Activated T-cell treated with anti-CD3 and anti-CD28 coated beads, Interleukin-2, amount 50 U/mL, for 4 hours (primary cell): ENCODE measurements at regions not wholly inside any gene's neighbourhood (a gene's known extent, or its start where the extent isn't known, plus 50 kb on each side); places are given as distances from the start of the nearest gene placed in this dataset.

Experiments used
- ATAC-seq, 2 donors: fragments of 200-7000 bp; cut with Tn5 transposase; one replicate each; pipeline ENCODE4 v1.10.0; 2021
- DNase-seq: peaks from one replicate; pipeline ENCODE4 v3.0.0-alpha.2; 2020
- H3K27me3 Mint-ChIP-seq: one replicate; pipeline ENCODE4 v1.8.0; 2021; ENCODE audit warnings: low read depth, mixed read lengths
- H3K36me3 Mint-ChIP-seq: one replicate; pipeline ENCODE4 v1.8.0; 2022; ENCODE audit warnings: mixed read lengths; ENCODE audit not compliant: insufficient read depth
- H3K4me1 Mint-ChIP-seq: one replicate; pipeline ENCODE4 v1.8.0; 2021; ENCODE audit warnings: low read depth, mixed read lengths
- H3K4me3 Mint-ChIP-seq: one replicate; pipeline ENCODE4 v1.8.0; 2021; ENCODE audit warnings: mild to moderate bottlenecking, moderate library complexity, mixed read lengths
- H3K9me3 Mint-ChIP-seq: one replicate; pipeline ENCODE4 v1.8.0; 2021; ENCODE audit warnings: mixed read lengths

DNA sequence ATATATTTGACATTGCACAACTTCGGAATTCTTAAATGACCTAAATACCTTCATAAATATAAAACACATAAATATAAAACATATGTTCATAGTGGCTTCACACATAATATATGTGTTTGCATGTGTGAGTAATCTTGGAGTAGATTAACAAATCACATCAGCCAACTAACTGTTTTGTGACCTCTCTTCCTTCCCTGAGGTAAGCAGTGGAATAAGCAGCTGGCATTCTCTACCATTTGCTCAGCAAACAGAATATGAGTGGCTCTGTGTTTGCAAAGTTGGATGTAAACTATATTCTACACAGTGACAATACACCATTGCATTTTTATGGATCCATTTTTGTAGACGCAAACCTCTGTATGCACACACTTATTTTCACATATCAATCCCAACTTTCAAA, 189.9 kb downstream of the ACER2 start:
- no peaks in the 10 kb centered on the region for H3K4me1 Mint-ChIP-seq
- no peak for DNase-seq
- no peak overlapping the region for H3K4me3 Mint-ChIP-seq
- peaks cover 2% of the 10 kb centered on the region for H3K9me3 Mint-ChIP-seq
- peaks cover 14% of the 10 kb centered on the region for H3K27me3 Mint-ChIP-seq
- no peaks in the 10 kb centered on the region for H3K36me3 Mint-ChIP-seq
- no peak for ATAC-seq

DNA sequence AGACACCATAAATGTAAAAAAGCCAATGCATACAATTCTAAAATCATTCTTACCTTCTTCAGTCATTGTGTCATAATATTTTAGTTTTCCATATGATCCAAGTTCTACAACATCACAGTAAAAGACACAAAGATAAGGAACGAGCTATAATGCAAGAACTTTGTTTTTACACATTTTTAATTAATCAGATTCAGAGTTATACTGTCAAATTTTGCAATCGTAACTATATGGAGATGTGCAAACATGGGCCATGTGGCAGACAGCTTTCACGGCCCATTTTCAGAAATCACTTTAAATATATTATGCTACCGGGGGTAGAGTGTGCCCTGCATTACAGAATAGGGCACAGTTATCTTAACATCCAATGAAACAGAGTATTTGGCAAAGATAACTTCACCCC, 188.4 kb downstream of the ACER2 start:
- Mint-ChIP-seq H3K9me3 (peaks cover 2% of the 10 kb centered on the region), H3K4me1 (no peaks in the 10 kb centered on the region), H3K36me3 (no peaks in the 10 kb centered on the region), H3K27me3 (peaks cover 17% of the 10 kb centered on the region), H3K4me3 (no peak overlapping the region)
- DNase-seq: no peak
- ATAC-seq: no peak

DNA sequence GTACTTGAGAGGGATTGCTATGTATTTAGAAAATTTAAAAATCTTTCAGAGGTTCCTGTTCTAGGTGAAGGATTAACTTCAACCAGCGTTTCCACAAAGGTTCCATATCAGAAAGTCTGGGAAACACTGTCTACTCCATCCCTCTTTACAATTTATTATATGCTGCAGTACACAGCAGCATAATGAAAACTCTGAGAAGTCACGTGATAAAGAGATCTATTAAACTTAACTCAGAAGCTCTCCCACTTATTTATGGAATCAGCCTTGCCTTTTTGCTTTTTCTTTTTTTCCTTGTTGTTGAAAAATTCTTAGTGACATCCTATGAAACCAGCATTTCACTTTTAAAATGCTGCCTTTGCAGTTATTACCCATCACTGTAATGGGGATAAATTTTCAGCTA, 186.2 kb downstream of the ACER2 start:
- H3K9me3 Mint-ChIP-seq: no peaks in the 10 kb centered on the region
- H3K27me3 Mint-ChIP-seq: peaks cover 22% of the 10 kb centered on the region
- H3K4me1 Mint-ChIP-seq: no peaks in the 10 kb centered on the region
- no peaks in the 10 kb centered on the region for H3K36me3 Mint-ChIP-seq
- ATAC-seq (no peak), DNase-seq (no peak)
- no peak overlapping the region for H3K4me3 Mint-ChIP-seq

DNA sequence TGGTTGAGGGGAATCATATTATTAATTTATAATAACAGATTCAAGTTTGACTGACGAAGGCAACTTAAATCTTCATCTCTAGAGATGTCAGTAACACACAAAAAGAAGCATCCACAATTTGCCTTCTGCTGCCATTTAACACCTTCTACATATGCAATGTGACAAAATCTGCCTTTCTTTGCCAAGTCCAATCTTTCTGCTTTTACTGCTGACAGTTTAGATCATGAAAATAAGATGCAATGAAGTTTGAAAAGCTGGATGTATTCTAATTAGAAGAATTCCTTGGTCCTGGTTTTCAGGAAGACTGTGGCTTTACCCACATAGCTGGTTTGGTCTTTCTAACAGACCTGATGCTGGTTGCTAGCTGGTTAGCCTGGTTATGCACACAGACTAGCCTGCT, 178.9 kb downstream of the ACER2 start:
- Mint-ChIP-seq H3K4me3 (no peak overlapping the region), H3K4me1 (no peaks in the 10 kb centered on the region), H3K36me3 (no peaks in the 10 kb centered on the region), H3K9me3 (no peaks in the 10 kb centered on the region), H3K27me3 (peaks cover 4% of the 10 kb centered on the region)
- ATAC-seq (no peak), DNase-seq (no peak)

DNA sequence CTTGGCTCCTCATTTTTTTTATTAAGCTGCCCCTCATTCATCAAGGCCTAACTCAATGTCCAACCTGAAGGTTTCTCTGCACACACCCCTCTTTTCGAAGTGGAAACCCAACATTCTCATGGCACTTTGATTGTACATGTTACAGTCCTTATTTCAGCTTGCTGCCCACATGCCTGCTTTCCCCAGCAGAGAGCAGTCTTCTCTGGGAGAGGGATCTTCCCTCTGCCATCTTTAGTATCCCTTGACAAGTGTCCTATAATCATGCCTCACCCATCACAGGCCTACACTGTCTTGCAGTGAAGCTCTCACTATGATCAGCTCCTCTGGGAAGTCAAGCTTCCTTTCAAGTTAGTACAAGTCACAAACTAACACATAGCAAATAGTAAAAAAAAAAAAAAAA, 175.1 kb downstream of the ACER2 start:
- Mint-ChIP-seq H3K27me3 (peaks cover 6% of the 10 kb centered on the region), H3K9me3 (no peaks in the 10 kb centered on the region), H3K4me3 (no peak overlapping the region), H3K4me1 (no peaks in the 10 kb centered on the region), H3K36me3 (no peaks in the 10 kb centered on the region)
- no peak for ATAC-seq
- no peak for DNase-seq

DNA sequence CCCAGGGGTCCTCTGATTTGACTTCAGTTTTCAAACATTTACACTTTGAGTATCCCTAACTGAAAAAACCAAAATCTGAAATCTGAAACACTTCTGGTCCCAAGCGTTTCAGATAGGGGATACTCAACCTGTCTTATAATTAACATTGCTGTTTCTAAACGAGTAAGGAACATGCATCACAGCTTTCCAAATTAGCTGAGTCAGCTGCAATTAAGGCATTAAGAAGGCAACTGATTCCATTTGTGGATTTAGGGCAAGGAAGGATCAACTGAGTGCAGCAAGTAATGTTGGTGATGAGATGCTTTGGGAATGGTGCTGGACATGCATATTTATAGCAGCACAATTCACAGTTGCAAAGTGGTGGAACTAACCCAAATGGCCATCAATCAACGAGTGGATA, 168.6 kb downstream of the ACER2 start:
- ATAC-seq: no peak
- Mint-ChIP-seq H3K36me3 (no peaks in the 10 kb centered on the region), H3K4me1 (no peaks in the 10 kb centered on the region), H3K9me3 (no peaks in the 10 kb centered on the region), H3K4me3 (no peak overlapping the region), H3K27me3 (peaks cover 22% of the 10 kb centered on the region)
- no peak for DNase-seq

DNA sequence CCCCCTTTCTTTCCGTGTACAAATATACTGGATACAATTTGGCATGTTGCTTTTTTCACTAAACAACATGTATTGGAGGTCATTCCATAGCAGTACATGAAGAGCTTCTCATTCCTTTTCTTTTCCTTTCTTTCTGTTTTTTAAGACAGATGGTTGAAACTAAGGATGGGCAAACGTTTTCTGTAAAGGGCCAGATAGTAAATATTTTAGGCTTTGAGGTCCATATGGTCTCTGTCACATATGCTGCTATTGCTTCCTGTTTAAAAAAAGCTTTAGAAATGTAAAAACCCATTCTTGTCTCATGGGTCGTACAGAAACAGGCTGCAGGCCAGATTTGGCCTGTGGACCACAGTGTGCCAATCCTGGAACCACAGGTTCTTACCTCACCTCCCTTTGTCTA, 160.1 kb downstream of the ACER2 start:
- ATAC-seq (no peak), DNase-seq (no peak)
- no peaks in the 10 kb centered on the region for H3K36me3 Mint-ChIP-seq
- H3K4me3 Mint-ChIP-seq: no peak overlapping the region
- no peaks in the 10 kb centered on the region for H3K9me3 Mint-ChIP-seq
- H3K27me3 Mint-ChIP-seq: peaks cover 3% of the 10 kb centered on the region
- no peaks in the 10 kb centered on the region for H3K4me1 Mint-ChIP-seq

DNA sequence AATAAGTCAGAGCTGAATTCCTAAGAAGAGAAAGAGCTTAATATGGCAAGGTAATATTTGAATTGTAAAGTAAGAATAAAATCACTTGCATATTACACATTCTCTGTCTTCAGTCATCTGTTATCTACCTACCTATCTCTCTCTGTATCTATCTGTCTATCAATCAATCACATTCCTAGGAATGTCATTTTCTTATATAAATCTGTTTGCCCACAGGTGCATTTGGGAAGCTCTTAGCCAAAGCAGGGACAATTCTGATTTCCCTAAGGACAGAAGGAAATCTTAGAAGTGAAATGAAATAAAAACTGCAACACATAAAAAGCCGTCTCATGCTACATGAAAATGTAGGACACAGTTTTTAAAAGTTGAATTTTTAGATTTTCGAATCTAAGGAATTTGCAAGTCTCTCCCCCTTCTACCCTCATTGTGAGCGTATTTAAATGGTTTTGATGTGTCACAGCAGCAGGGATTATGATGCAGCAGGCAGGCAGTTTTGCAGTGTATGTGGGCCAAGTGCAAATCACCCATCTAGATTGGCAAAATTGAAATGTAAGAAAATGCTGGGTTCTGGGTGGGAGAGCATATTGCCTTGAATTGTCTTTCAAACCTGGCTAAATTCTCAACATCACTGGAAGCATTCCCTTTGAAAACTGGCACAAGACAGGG, 155.7 kb downstream of the ACER2 start:
- DNase-seq: no peak
- ATAC-seq: no peak
- Mint-ChIP-seq H3K27me3 (peaks cover 5% of the 10 kb centered on the region), H3K9me3 (no peaks in the 10 kb centered on the region), H3K4me1 (no peaks in the 10 kb centered on the region), H3K36me3 (no peaks in the 10 kb centered on the region), H3K4me3 (no peak overlapping the region)

DNA sequence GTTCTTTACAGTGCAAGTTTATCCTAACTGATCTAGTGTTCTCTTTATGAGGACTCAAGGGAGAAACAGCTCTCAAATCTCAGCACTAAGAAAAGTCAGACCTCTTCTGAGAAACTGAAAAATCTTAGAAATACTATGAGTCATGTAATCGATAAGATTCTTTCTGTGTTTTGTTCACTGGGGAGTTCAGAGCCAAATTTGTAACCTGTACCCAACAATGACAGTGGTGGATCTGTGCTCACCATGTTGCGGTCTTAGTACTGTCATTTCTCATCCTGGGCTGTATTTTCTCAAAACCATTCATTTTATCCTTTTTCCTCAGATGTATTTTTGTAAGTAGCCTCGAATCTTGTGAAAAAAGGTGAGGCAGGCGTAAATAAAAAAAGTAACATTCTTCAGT, 146.4 kb downstream of the ACER2 start:
- no peak for DNase-seq
- no peak for ATAC-seq
- Mint-ChIP-seq H3K36me3 (no peaks in the 10 kb centered on the region), H3K9me3 (peaks cover 4% of the 10 kb centered on the region), H3K27me3 (peaks cover 16% of the 10 kb centered on the region), H3K4me1 (peaks cover 4% of the 10 kb centered on the region), H3K4me3 (no peak overlapping the region)

DNA sequence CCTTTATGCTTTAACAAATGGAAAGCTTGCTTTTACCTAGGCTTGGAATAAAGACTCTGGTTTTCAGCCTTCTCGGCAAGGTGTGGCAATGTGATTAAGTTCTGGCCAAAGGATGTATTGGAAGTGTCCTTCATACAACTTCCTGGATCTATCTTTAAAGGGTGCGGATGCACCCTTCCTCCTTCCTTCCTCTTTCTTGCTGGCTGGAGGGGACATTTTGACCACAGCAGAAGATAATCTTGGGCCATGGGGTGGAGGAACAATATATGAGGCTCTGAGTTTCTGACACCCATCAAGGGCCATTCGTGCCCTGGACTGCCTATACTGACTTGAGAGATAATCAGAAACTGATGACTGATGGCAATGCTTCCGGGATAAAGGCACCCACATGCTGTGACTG, 145.7 kb downstream of the ACER2 start:
- peaks cover 5% of the 10 kb centered on the region for H3K9me3 Mint-ChIP-seq
- no peak for DNase-seq
- H3K27me3 Mint-ChIP-seq: peaks cover 19% of the 10 kb centered on the region
- ATAC-seq: no peak
- H3K4me1 Mint-ChIP-seq: peaks cover 4% of the 10 kb centered on the region
- no peaks in the 10 kb centered on the region for H3K36me3 Mint-ChIP-seq
- H3K4me3 Mint-ChIP-seq: no peak overlapping the region

DNA sequence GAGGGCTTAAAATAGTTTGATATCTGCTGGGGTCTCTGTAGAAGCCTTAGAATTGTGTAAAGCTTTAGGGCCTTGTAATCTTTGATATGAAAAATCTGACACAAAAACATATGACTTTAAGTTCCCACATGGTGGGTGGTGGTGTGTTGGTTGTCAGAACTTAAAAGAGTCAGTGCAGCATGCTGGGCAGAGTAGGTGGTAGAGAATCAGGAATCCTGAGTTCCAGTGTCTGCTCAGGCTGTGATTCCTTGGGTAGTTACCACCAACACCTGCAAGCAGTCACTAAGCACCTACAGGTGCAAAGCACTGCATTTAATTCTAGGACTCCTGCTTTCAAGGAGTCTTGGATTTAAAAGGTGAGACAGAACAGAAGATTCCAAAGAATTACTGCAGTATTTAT, 144.6 kb downstream of the ACER2 start:
- Mint-ChIP-seq H3K9me3 (peaks cover 9% of the 10 kb centered on the region), H3K4me3 (no peak overlapping the region), H3K36me3 (no peaks in the 10 kb centered on the region), H3K4me1 (peaks cover 4% of the 10 kb centered on the region), H3K27me3 (peaks cover 19% of the 10 kb centered on the region)
- no peak for ATAC-seq
- no peak for DNase-seq

DNA sequence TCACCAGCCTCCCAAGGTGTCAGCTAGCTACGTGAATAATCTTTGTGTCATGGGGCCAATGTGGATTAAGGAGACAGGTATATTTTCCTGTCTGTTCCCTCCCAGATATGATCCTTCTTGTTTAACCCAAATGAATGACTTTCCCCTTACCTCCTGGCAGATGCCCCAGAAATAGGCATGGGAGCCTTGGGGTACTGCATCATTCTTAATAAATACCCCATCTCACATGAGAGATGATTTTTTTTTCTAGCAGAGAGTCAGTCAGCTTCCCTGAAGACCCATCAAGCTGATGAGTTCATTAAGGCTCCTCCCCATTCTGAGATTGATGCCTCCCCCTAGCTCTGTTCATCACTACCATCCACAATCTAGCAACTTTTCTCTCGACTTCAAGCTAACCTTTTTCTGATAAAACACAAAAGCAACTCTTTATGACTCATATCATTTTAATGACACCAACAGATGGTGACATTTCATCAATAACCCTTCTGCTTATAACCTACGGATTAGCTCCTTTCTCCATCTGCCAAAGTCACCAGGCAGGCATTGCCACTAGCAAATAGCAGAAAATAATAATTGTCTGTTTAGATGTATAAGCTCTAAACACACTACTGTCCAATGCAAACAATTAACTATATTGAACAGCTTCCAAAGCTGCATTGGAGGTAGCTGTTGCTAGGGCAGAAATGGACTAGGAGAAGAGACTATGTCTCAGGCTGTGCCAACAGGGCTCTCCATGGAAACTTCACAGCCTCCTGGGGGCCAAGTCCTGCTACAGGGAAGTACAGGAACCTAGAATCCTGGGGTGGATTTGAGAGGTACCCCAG, 143.7 kb downstream of the ACER2 start:
- H3K9me3 Mint-ChIP-seq: peaks cover 9% of the 10 kb centered on the region
- DNase-seq: no peak
- no peaks in the 10 kb centered on the region for H3K36me3 Mint-ChIP-seq
- H3K27me3 Mint-ChIP-seq: peaks cover 20% of the 10 kb centered on the region
- no peak for ATAC-seq
- peaks cover 4% of the 10 kb centered on the region for H3K4me1 Mint-ChIP-seq
- no peak overlapping the region for H3K4me3 Mint-ChIP-seq

DNA sequence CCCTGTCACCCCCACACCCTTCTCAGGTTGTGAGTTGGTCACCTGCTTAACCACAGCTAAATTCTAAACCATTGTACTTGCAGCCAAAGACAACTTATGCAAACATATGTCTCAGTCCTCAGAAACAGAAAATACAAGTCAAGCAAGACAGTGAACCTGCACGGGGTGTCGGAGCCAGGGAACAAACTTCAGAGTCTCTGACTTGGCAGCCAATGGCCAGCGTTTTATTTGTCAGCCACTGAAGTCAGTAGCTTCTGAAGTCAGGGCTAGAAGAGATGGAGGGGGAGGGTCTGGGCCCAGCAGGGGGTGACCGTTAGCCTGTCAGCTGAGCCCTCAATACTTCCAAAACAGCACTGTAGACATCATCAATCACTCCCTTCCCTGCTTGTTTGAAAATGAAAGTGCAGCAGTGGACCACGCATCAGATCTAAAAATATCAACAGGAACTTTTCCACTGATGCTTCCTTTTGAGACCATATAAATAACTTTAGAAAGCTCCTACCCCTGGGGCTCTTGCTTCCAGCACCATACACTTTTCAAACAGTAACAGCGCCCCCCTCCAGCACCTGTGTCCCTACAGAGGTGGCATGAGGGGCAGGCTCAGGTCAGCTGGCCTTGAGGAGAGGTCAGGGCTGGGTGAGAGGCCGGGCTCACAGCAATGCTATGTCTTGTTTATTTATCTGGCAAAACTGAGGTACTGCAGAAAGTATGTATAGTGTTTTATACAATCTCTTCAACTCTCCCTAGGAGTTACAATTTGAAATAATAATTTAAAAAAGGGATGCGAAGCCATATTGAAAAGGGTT, 142.5 kb downstream of the ACER2 start:
- peaks cover 4% of the 10 kb centered on the region for H3K4me1 Mint-ChIP-seq
- ATAC-seq (no peak), DNase-seq (no peak)
- peaks cover 4% of the 10 kb centered on the region for H3K9me3 Mint-ChIP-seq
- H3K4me3 Mint-ChIP-seq: peak overlapping the region; percentile 27
- H3K36me3 Mint-ChIP-seq: no peaks in the 10 kb centered on the region
- peaks cover 21% of the 10 kb centered on the region for H3K27me3 Mint-ChIP-seq

DNA sequence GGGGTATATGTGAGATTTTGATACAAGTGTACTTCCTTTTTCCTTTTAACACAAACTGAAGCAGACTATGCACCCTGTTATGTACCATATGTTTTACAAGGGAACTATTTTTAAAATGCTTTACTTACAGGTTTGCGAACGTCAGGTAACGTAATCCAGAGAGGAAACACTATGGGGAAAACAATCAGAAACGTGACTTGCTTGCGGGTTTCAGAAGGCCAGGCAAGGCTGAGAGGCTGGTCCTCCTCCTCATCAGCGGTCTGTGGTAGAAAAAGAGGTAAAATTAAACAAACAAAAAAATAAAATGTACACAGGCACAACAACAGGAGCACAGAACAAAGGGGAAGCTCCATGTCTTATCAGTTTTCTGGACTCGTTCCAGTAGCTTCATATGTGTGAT, 141.2 kb downstream of the ACER2 start:
- DNase-seq: no peak
- ATAC-seq: no peak
- peaks cover 4% of the 10 kb centered on the region for H3K4me1 Mint-ChIP-seq
- no peak overlapping the region for H3K4me3 Mint-ChIP-seq
- H3K27me3 Mint-ChIP-seq: peaks cover 21% of the 10 kb centered on the region
- no peaks in the 10 kb centered on the region for H3K36me3 Mint-ChIP-seq
- peaks cover 7% of the 10 kb centered on the region for H3K9me3 Mint-ChIP-seq
